GM18868 (cell line): ENCODE measurements at regions not wholly inside any gene's neighbourhood (a gene's known extent, or its start where the extent isn't known, plus 50 kb on each side); places are given as distances from the start of the nearest gene placed in this dataset.
"Not testable (repeated sequence)": the region's sequence is repeated elsewhere in the genome, so short reads cannot be mapped to it uniquely, and the experiment has no call there.

Experiments used
- ATAC-seq: cut with Tn5 transposase; IDR thresholded peaks from one replicate; pipeline ENCODE4 v1.9.1; 2021; ENCODE audit warnings: mild to moderate bottlenecking, moderate library complexity; ENCODE audit not compliant: unreplicated experiment

GRCh38 chrX:13518126-13518525 lies 51.3 kb upstream of the EGFL6 start:
- ATAC-seq = no peak

GRCh38 chrX:13515211-13515930 lies 54.0 kb upstream of the EGFL6 start:
- no peak for ATAC-seq

- no peak for ATAC-seq
Measured at GRCh38 chrX:13511944-13512330, 57.5 kb upstream of the EGFL6 start.

GRCh38 chrX:13511241-13511943 lies 58.0 kb upstream of the EGFL6 start:
- no peak for ATAC-seq

GRCh38 chrX:13507893-13508292 lies 61.5 kb upstream of the EGFL6 start:
- no peak for ATAC-seq

GRCh38 chrX:13506574-13506973 lies 62.8 kb upstream of the EGFL6 start:
- no peak for ATAC-seq

- peak; percentile 46 for ATAC-seq
Measured at GRCh38 chrX:13502590-13502989, 66.8 kb upstream of the EGFL6 start.

GRCh38 chrX:13499736-13500135 lies 69.7 kb upstream of the EGFL6 start:
- ATAC-seq = no peak

GRCh38 chrX:13498238-13498637 lies 71.2 kb upstream of the EGFL6 start:
- ATAC-seq = no peak

GRCh38 chrX:13495232-13495631 lies 74.2 kb upstream of the EGFL6 start:
- ATAC-seq = no peak

- ATAC-seq = no peak
Measured at GRCh38 chrX:13494562-13494961, 74.8 kb upstream of the EGFL6 start.

GRCh38 chrX:13493659-13494058 lies 75.7 kb upstream of the EGFL6 start:
- ATAC-seq = no peak

- ATAC-seq = no peak
Measured at GRCh38 chrX:13492286-13492685, 77.1 kb upstream of the EGFL6 start.

GRCh38 chrX:13491061-13491460 lies 78.3 kb upstream of the EGFL6 start:
- no peak for ATAC-seq

- ATAC-seq = no peak
Measured at GRCh38 chrX:13489454-13489853, 79.9 kb upstream of the EGFL6 start.

- no peak for ATAC-seq
Measured at GRCh38 chrX:13487731-13488505, 81.5 kb upstream of the EGFL6 start.

GRCh38 chrX:13485167-13485566 lies 84.2 kb upstream of the EGFL6 start:
- ATAC-seq = no peak

GRCh38 chrX:13483773-13484172 lies 85.6 kb upstream of the EGFL6 start:
- ATAC-seq = no peak

GRCh38 chrX:13482746-13483541 lies 86.5 kb upstream of the EGFL6 start:
- no peak for ATAC-seq

GRCh38 chrX:13480780-13481179 lies 88.6 kb upstream of the EGFL6 start:
- ATAC-seq = not testable (repeated sequence)

- no peak for ATAC-seq
Measured at GRCh38 chrX:13479452-13479813, 90.0 kb upstream of the EGFL6 start.
